ENCODE measurements at regions not wholly inside any gene's neighbourhood (a gene's known extent, or its start where the extent isn't known, plus 50 kb on each side); places are given as distances from the start of the nearest gene placed in this dataset.

GRCh38 chr10:84696610-84697009 is 368.2 kb downstream of the CCSER2 start:
- DNase-seq (ENCODE audit: low read depth), result no peak
- H3K4me3 ChIP-seq (replicated peaks; ENCODE audit: low read depth, low read length), result no peak overlapping the region
- TF ChIP-seq CTCF (IDR thresholded peaks at IDR 0.05; ENCODE audit: low read length, missing control alignments), result no peak

- DNase-seq (ENCODE audit: low read depth), result no peak
These were observed 370.6 kb downstream of the CCSER2 start for GRCh38 chr10:84698989-84699388.

GRCh38 chr10:84700668-84701369 is 372.4 kb downstream of the CCSER2 start:
- DNase-seq (ENCODE audit: low read depth), result no peak
- TF ChIP-seq CTCF (IDR thresholded peaks at IDR 0.05; ENCODE audit: low read length, missing control alignments), result no peak
- no peak overlapping the region for H3K4me3 ChIP-seq (replicated peaks; ENCODE audit: low read depth, low read length)

More at GRCh38 chr10:84698989-84699388, 370.6 kb downstream of the CCSER2 start:
- H3K4me3 ChIP-seq (replicated peaks; ENCODE audit: low read depth, low read length), result no peak overlapping the region
- no peak for TF ChIP-seq CTCF (IDR thresholded peaks at IDR 0.05; ENCODE audit: low read length, missing control alignments)

- H3K4me3 ChIP-seq (replicated peaks; ENCODE audit: low read depth, low read length), result no peak overlapping the region
- TF ChIP-seq CTCF (IDR thresholded peaks at IDR 0.05; ENCODE audit: low read length, missing control alignments), result no peak
- no peak for DNase-seq (ENCODE audit: low read depth)
These were observed 373.0 kb downstream of the CCSER2 start for GRCh38 chr10:84701370-84701720.

GRCh38 chr10:84704101-84704500 is 375.7 kb downstream of the CCSER2 start:
- no peak for DNase-seq (ENCODE audit: low read depth)

GRCh38 chr10:84706431-84706830 is 378.0 kb downstream of the CCSER2 start:
- no peak for DNase-seq (ENCODE audit: low read depth)
- TF ChIP-seq CTCF (IDR thresholded peaks at IDR 0.05; ENCODE audit: low read length, missing control alignments), result no peak
- H3K4me3 ChIP-seq (replicated peaks; ENCODE audit: low read depth, low read length), result no peak overlapping the region

More at GRCh38 chr10:84704101-84704500, 375.7 kb downstream of the CCSER2 start:
- no peak overlapping the region for H3K4me3 ChIP-seq (replicated peaks; ENCODE audit: low read depth, low read length)
- TF ChIP-seq CTCF (IDR thresholded peaks at IDR 0.05; ENCODE audit: low read length, missing control alignments), result no peak

- no peak overlapping the region for H3K4me3 ChIP-seq (replicated peaks; ENCODE audit: low read depth, low read length)
- no peak for DNase-seq (ENCODE audit: low read depth)
- TF ChIP-seq CTCF (IDR thresholded peaks at IDR 0.05; ENCODE audit: low read length, missing control alignments), result no peak
These were observed 378.5 kb downstream of the CCSER2 start for GRCh38 chr10:84706875-84707274.

All from fibroblast of pulmonary artery (primary cell).